ENCODE measurements at regions not wholly inside any gene's neighbourhood (a gene's known extent, or its start where the extent isn't known, plus 50 kb on each side); places are given as distances from the start of the nearest gene placed in this dataset.

DNA sequence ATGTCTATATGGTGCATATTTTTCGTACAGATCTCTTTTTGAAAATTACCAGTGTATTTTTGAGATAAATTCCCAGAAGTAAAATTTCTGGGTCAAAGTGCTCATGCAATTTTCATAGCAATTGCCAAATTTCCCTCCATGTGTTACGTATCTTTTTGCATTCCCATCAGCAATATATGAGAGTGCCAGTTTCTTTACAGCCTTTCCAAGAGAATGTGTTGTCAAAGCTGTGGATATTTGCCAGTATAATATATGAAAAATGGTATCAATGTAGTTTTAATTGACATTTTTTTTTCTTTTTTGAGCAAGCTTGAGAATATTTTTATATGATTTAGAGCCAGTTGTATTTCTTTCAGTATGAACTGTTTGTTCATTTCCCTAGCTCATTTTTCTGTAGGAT is 399.0 kb upstream of the KLF12 start:
- FAIRE-seq (no peak), DNase-seq (ENCODE audit: low spot score) (no peak)

DNA sequence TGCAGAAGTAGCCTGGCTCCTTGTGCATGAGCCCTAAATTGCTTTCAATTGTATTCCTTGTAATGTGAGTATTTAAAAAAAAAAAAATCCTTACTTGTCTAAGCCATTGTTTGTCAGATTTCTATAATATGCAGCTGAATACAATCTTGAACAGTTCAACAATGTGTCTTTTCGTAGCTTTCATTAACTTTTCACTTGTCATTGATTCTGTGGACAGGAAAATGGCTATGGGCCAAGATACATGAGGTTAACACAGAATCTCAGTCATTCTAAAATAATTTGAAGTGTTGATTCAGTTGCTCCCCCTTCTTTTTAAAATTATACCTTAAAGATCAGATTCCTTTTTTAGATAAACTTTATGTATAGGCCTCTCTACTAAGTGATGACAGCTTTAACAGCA is 395.8 kb upstream of the KLF12 start:
- DNase-seq (ENCODE audit: low spot score) (no peak), FAIRE-seq (no peak)

DNA sequence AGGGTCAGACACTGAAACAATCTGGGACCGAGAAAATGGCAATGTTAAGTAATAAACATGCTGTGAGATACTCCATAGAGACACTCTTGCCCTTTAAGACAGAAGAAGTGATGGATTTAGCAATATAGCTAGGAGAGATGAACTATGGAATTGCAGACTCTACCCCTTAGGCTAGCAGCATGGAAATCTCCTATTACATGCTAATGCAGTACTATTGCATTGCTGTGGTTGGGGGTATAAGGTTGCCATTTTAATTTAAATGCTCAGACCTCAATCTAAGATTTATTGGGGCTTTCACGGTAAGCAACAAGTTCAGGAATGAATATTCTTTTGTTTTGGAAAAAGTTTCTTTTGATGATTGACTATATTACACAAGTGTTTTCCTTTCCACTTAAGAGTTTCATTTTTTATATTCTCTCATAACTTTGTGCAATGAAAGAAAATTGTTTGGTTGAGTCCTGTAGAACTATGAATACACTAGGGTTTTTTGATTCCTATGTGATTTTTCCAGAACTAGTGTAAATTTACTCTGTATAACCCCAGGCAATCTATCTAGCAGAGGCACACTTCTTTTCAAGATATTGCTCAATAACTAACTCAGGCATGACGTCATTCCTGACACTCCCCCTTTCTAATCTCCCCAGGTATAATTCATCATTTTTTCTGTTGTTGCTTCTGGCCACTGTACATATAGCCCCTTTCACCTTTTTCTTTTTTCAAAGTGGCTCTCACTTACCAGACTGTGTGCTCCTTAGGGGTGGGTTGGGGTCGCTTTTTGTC is 394.7 kb upstream of the KLF12 start:
- no peak for DNase-seq (ENCODE audit: low spot score)
- no peak for FAIRE-seq

DNA sequence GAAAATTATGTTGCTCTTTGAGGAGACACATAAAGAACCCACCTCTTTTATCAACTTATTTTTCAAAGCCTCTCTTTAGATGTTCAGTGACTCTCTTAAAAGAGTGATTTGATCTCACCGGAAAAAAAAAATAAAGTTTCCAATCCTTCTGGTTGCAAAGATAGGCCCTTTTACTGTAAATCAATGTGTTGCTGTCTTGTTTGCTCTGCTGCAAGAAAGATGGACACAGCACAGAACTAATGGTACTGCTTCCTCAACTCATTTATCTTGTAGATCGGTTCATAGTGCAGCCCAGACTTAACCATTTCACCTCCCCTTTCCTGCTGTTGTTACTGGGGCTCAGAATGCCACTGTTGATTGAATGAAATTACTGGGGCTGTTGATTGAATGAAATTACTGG is 388.9 kb upstream of the KLF12 start:
- FAIRE-seq, result no peak
- no peak for DNase-seq (ENCODE audit: low spot score)

DNA sequence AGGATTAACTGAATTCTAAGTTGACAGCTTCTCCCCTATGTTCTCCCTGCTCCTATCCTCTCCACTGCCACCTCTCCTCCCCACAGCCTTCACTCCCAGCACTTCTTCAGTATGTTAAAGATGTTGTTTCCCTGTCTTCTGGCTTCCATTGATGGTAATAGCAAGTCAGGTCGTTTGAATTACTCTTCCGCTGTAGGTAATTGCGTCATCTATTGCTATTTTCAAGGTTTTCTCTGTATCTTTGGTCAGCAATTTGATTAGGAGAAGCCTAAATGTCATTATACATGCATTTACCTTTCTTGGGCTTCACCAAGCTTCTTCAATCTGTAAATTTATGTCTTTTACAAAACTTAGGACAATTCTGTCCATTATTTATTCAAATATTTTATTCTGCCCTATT is 377.3 kb upstream of the KLF12 start:
- no peak for FAIRE-seq
- no peak for DNase-seq (ENCODE audit: low spot score)

DNA sequence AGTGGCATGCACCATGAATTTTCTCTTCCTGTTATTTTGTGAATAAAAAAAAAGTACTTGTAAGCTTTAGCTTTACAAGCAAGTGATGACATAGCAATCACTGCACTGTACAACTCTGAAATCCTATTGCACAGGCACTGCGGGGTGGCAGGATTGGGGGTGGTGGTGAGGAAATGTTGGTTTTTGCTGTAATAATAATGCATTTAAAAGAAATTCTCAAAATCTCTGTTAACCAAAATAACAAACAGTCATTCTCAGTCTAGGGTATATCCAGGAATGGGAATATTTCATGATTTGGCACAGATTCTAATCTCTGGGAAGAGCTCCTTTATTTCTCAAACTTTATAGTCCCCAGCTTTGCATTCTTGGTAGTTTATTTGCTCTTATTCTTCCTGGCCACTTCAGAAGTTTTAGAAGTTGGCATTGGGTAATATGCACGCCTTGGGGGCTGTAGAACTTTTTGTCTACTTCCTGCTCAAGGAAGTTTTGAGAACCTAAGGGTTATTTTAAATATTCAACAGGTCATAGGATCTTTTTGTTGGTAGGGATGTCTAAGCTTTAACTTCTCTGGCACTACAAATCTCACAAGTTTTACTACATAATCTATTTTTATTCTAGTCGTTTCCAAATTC is 353.0 kb upstream of the KLF12 start:
- FAIRE-seq (no peak), DNase-seq (ENCODE audit: low spot score) (no peak)

DNA sequence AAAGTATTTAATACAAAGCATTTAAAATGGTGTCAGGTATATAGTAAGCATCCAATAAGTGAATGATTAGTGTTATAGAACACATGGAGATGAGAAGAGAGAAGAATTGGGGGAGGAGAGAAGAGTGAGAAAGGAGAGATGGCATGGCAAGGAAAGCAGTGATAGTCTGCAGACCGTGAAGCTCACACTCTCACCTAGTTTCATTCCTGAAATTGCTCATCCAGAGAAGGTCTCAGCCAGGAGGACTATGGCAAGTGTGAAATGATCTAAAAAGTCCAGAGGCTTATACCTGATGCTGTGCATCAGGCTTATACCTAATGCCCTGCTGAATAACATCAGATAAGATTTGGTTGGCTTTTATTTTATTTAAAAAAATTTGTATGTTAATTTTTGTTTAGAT is 351.6 kb upstream of the KLF12 start:
- FAIRE-seq (no peak), DNase-seq (ENCODE audit: low spot score) (no peak)

DNA sequence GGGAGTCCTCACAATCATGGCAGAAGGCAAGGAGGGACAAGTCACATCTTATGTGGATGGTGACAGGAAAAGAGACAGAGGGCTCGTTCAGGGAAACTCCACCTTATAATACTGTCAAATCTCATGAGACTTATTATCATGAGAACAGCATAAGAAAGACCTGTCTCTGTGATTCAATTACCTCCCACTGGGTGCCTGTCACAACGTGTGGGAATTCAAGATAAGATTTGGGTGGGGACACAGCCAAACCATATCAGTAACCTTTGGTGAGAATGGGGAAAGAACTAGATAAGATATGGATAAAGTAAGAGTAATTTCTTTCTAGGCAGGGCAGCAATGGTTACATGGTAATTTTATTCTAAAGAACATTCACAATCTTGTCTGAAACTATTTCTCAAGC is 344.9 kb upstream of the KLF12 start:
- DNase-seq (ENCODE audit: low spot score) (no peak), FAIRE-seq (no peak)

DNA sequence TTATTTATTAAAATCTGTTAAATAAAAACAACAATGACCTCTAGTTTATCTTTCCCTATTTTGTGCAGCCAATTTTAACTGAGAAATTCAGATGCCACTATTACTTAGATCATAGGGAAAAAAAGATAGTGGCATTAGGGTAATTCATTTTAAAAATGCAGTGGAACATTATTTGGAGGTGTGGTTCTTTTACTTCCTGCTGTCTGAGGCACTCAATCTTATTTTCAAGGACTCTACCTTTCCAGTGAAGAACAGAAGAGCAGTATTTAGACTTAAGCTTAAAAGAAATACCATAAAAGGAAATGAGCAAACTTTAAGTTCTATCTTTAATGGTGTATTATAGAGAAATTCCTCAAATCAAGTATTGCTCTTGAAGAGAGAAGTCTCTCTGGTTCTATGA is 342.6 kb upstream of the KLF12 start:
- DNase-seq (ENCODE audit: low spot score) (no peak), FAIRE-seq (no peak)

DNA sequence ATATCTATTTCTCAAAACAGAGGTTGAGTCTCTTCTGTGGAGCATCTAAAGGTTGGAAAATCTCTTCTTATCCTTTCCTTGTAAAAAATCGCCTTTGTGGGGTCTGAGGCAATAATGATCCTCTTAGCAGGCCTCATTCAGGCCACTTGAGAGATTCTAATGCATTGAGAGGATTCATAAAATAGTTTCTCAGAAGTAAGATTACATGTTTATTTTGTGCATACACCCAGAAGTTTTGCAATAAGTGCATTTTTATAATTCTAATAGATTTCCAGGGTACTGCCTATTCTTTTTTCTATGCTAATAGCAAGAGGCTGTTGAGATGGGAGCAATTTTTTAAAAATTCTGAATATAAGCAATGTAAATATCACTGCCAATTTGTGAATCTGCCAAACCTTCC is 342.2 kb upstream of the KLF12 start:
- FAIRE-seq, result no peak
- DNase-seq (ENCODE audit: low spot score), result no peak

DNA sequence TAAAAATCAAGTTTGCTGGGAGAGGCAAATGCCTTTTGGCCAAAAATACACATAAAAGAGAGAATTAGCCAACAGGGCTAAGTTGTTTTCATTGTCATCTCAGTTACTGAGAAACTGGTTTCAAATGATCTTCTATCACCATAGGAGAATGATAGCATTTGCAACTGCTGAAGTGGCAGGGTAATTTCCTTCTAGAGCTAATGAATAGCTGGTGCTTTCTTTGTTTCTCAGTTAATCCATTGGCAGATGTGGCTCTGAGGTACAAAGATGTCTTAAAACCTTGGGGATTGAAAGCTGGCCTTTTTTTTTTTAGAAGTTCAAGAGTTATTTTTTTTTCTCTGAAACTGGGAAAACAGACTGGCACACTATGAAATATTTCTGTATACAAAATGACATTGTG is 332.7 kb upstream of the KLF12 start:
- FAIRE-seq (no peak), DNase-seq (ENCODE audit: low spot score) (no peak)

DNA sequence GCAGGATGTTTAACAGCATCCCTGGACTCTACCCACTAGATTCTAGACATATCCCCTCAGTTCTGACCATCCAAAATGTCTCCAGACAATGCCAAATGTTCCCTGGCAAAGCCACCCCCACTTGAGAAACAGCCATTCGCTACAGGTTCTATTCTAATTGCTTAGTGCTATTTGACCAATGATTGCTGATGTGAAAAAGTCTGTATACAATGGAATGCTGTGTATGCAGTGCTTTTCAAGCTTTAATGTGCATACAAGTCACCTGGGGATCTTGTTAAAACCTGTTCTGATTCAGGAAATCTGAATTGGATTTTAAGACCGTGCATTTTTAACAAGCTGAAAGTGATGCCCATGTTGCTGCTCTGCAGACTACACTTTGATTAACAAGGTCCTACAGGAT is 331.8 kb upstream of the KLF12 start:
- no peak for DNase-seq (ENCODE audit: low spot score)
- FAIRE-seq, result no peak

DNA sequence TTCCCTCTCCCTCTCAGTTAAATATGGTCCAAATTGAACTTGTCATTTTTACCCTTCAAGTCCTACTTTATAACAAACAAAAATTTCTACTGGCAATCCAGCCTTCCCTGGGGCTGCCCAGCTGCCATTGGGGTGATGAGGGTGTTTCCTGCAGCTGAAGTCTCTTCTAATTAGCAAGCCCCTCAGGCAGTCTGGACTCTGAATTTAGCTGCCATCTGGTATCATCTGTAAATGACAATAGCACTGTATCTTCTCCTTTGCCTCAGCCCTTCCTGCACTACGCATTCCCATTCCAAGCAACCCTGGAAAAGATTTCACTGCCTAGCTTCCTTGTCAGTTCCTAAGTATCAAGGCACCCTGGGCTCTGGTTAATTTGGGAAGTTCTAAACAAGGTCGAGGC is 331.1 kb upstream of the KLF12 start:
- DNase-seq (ENCODE audit: low spot score), result no peak
- no peak for FAIRE-seq

DNA sequence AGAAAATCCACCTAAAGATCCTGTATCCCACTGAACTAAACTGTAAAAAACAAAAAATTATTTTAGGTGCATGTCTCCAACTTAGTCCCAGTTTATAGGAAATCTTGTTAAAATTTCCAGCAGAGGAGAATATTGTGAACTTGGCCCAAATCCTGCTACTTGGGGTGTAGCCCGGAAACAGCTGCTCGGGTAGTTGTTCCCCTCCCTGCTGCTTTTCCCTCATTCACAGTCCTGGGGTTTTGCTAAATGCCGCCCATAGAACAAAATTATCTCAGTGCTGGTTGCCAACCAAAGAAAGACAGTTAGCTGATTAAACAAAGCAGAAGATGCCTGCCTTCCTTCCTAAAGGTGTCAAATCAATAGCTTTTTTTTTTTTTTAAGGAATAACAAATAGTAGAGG is 330.5 kb upstream of the KLF12 start:
- no peak for FAIRE-seq
- no peak for DNase-seq (ENCODE audit: low spot score)

DNA sequence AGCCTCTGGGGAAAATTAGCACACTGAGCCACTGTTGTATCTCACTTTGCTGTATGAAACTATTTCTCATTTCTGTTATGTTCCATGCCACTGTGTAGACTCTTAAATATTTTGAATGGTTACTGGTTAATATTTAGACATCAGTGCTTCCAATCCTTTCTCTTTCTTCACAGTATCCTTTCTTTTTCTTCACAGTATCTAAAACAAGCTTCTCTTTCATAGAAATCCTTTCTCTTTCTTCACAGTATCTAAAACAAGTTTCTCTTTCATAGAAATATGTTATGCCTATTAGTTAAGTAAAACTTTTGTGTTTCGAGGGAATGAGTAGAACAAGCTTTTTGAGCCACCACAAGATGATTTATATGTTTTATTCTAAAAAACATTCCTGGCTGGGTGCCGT is 326.8 kb upstream of the KLF12 start:
- no peak for FAIRE-seq
- DNase-seq (ENCODE audit: low spot score), result no peak

DNA sequence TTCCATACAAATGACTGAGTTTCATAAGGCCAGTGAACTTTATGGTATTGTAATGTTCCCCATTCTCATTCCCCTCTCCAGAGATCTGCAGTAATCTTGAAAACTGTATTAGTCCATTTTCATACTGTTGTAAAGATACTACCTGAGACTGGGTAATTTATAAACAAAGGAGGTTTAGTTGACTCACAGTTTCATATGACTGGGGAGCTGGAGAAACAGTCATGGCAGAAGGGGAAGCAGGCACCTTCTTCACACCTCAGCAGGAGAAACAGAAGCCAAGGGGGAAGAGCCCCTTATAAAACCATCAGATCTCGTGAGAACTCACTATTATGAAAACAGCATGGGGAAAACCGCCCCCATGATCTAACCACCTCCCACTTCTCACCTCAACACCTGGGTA is 318.7 kb upstream of the KLF12 start:
- FAIRE-seq, result no peak

DNA sequence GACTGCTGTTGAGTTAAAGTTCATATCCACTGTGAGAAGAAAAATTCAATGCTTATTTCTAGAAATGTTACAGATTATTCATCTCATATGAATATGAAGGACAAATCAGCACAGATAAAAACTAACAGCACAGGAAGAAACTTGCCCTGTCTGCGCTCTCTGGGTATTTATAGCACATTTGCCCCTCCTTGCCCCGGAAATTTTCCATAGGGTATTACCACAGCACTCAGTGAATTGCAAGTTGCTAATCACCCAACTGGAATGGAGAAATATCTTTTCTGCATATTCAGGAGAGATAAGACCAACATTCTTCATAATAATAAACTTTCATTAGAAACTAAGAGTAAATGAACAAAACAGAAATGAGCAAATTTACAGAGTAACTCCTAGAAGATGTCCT is 318.0 kb upstream of the KLF12 start:
- DNase-seq (ENCODE audit: low spot score) (no peak), FAIRE-seq (no peak)

More for the DNA sequence above, 318.7 kb upstream of the KLF12 start:
- DNase-seq (ENCODE audit: low spot score), result no peak

DNA sequence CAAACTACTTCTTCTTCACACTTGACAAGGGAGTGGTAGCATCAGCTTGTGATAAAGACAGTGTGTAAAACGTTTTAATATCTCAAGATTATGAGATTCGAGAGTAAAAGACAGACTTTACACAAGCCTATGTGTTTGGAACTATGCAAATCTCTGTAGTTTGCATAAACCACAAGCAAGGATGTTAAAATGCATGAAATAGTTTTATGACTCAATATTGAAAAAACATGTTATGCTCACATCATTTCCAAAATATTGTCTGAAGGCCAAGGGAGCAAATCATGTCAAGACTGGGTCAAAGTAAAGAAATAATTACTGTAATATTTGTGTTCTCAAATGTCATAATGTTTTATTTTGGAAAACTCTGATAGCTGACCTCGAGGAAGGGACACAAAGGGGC is 316.8 kb upstream of the KLF12 start:
- FAIRE-seq (no peak), DNase-seq (ENCODE audit: low spot score) (no peak)

DNA sequence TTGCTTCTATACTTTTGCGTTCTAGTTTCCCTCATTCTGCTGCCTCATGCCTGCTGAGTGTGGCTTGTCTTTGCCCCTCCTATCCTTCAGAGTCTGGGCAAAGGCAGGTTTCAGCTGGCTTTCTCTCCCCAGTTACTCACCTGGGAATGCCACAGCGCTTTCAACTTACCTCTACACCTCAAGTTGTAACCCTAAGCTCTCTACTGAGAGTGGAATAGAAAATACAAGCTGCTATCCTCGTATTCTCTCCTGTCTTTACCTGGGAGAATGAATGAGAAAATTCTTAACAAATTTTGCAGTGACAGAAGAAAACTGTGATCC is 316.3 kb upstream of the KLF12 start:
- FAIRE-seq (no peak), DNase-seq (ENCODE audit: low spot score) (no peak)

DNA sequence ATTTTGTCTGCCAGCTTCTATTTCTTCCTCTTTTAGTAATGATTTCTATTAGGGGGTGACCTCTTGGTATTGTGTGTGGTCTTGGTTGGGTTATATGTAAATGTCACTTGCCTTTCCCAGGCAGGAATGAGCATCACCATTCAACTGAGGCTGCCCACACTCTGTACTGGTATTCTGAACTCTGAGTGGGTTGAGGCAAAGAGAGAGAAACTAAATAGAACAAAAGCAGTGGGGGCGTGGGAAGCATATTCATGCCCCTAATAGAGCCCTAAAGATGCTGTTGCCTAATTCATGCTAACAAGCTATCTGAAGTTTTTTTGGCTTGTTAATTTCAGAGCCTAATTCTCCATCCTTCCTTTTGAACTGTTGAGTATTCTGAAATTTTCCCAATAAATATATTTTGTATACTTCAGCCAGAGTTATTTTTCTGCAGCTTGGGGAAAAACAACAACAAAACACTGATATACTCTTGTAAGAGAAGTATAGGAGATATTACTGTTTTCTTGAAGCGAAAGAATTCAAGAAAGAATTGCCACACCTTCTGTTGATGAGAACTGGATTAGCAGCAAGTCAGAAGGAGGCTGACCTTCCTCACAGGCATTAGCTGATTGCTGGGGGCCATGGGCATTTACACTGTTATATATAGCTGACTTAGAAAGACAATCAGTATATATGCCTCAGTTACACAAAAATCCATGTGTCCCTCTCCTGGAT is 315.8 kb upstream of the KLF12 start:
- DNase-seq (ENCODE audit: low spot score), result no peak
- FAIRE-seq, result no peak

DNA sequence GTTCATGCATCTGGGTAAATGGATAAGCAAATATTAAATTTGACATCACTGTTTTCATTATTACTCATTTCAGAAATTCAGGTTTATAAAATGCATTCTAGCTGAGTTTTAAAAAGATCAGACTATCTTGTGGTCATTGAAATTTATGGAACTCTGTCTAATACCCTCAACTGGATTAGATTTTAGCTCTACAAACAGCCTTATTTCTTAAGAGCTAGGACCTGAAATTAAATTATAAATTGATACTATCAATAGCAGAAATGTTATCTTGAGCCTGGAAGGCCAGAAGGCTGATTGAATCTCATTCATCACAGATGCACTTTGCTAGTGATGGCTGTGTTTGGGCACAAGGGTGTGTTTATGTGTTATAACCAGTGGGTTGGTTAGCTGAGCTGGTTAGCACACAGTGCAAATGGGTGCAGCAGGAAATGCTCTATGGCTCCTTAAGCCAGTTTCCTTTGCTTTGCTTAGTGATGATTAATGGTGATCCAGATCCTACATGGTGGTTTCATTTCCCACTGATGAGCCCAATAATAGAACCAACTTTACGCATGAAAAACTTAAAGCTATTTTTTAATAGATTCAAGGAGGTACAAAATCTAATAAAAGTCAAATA is 310.8 kb upstream of the KLF12 start:
- DNase-seq (ENCODE audit: low spot score) (no peak), FAIRE-seq (no peak)

DNA sequence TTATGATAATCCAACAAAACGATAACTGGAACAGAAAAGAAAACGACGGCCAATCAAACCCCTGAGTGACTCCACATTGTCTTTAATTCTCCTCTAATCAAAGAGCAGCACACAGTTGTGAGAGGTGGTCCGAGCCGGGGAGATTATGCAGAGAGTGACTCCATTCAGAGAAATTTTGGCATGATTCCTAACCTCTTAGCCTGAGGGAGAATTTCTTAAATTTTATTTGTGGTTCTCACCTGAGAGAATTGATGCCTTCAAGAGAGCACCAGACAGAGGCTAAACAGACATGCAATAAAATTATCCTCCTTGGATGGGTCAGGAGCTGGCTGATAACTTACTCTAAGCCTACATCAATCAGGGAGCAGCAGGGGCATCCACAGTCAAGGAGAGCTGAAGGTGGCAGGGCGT is 310.0 kb upstream of the KLF12 start:
- peak; percentile 2 for DNase-seq (ENCODE audit: low spot score)
- FAIRE-seq, result no peak

DNA sequence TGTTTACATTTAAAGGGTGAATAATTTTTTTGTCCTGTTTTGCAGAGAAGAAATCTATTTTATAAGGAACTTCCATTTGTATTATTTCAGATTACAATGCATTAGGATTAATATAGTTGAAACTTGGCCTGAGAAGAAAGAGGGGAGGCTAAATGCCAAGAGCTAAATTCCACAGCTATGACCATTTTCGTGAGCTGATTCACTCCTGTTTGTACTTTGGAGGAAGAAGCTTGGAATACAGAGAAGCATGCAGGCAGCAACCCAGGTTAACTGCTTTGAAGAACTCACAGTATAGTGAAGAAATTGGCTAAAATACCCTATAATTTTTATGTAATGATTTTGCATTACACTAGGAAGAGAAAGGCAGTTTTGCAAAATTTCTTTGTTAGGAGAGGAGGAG is 309.4 kb upstream of the KLF12 start:
- peak; percentile 49 for DNase-seq (ENCODE audit: low spot score)
- FAIRE-seq, result no peak

Measured in urothelium cell line (cell line).